ENCODE measurements at regions not wholly inside any gene's neighbourhood (a gene's known extent, or its start where the extent isn't known, plus 50 kb on each side); places are given as distances from the start of the nearest gene placed in this dataset.
A peak's percentile ranks its signal among the peaks of the same experiment; 100 is the strongest.

DNA sequence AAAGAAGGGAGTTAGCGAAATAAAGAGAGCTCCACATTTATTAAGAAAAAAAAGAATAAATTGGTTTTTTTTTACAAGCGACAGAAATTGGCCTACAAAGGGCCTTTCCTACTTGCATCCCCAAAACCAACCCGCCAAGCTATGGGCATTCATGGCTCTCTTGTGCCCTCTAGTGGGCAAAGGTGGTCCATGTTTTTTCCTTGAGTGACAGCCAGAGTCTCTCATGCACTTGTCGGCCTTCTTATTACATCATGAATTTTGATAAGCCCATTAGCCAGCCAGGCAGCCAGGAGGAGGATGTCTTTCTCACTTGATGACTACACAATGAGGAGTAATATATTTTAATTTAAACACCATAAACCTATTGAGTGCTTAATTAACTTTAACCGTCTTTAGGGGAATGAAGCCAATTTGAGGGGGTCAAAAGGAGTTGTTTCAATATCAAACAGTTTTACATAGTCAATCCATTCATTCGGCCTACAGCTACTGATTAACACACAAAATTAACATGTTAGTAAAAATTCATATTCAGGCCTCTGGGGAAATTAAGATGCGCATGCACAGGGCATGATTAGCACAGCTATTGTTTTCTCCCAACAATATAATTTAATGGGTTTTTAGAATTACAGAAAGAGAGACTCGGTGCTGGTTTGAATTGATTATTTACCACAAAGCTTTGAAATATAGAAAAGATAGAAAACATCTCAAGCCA is 85.5 kb downstream of the RCN1 start:
- TF ChIP-seq POLR2A (IDR thresholded peaks at IDR 0.05), result no peak
- TF ChIP-seq, protein P1, sequence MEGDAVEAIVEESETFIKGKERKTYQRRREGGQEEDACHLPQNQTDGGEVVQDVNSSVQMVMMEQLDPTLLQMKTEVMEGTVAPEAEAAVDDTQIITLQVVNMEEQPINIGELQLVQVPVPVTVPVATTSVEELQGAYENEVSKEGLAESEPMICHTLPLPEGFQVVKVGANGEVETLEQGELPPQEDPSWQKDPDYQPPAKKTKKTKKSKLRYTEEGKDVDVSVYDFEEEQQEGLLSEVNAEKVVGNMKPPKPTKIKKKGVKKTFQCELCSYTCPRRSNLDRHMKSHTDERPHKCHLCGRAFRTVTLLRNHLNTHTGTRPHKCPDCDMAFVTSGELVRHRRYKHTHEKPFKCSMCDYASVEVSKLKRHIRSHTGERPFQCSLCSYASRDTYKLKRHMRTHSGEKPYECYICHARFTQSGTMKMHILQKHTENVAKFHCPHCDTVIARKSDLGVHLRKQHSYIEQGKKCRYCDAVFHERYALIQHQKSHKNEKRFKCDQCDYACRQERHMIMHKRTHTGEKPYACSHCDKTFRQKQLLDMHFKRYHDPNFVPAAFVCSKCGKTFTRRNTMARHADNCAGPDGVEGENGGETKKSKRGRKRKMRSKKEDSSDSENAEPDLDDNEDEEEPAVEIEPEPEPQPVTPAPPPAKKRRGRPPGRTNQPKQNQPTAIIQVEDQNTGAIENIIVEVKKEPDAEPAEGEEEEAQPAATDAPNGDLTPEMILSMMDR (IDR thresholded peaks at IDR 0.05), result peak; percentile 60 to 86 (median 80)
